Neural crest cell (in vitro differentiated cells): ENCODE measurements at regions not wholly inside any gene's neighbourhood (a gene's known extent, or its start where the extent isn't known, plus 50 kb on each side); places are given as distances from the start of the nearest gene placed in this dataset.

Experiments
- DNase-seq: peaks from one replicate; pipeline ENCODE4 v3.0.0; 2021; ENCODE audit warnings: low read depth, mixed read lengths, low spot score
- H3K27ac Mint-ChIP-seq: one replicate; pipeline ENCODE4 v1.8.0; 2021; ENCODE audit warnings: mild to moderate bottlenecking, mixed read lengths; ENCODE audit not compliant: unreplicated experiment
- H3K27me3 Mint-ChIP-seq: 2 replicates; pipeline ENCODE4 v1.8.0; 2021; ENCODE audit warnings: low read depth, mild to moderate bottlenecking, mixed read lengths
- H3K36me3 Mint-ChIP-seq: 2 replicates; pipeline ENCODE4 v1.8.0; 2021; ENCODE audit warnings: low read depth, mild to moderate bottlenecking, mixed read lengths
- H3K4me1 Mint-ChIP-seq: 2 replicates; pipeline ENCODE4 v1.8.0; 2021; ENCODE audit warnings: mixed read lengths
- H3K4me3 Mint-ChIP-seq: one replicate; pipeline ENCODE4 v1.8.0; 2021; ENCODE audit warnings: mild to moderate bottlenecking, mixed read lengths
- H3K9me3 Mint-ChIP-seq: 2 replicates; pipeline ENCODE4 v1.8.0; 2021; ENCODE audit warnings: mixed read lengths
- TF ChIP-seq, protein P1 (sequence below): fragments of 200-600 bp; sonication (generic); conservative IDR thresholded peaks from 2 replicates; pipeline ENCODE4 v1.5.0; 2021; ENCODE audit warnings: antibody characterized with exemption, mild to moderate bottlenecking

DNA sequence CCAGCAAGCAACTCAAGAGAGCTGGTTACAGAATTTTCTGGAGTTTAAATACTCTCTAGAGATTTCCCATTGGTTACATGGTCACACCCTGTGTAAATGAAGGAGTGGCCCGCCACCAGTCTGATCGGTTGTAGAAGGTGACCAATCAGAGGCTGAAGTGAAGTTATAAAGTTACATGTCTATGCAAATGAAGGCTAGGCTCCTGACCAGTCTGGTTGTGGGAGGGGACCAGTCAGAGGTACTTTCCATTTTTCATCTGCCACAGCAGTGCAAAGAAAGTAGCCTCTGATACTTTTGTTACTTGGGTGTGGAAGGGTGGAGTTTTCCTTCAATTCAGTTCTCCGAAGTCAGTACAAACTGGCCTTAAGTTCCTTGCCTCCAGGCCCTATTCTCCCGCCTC lies 273.7 kb downstream of the BARHL2 start:
- Mint-ChIP-seq H3K27ac (no peak overlapping the region), H3K27me3 (no peaks in the 10 kb centered on the region), H3K9me3 (no peaks in the 10 kb centered on the region), H3K4me3 (no peak overlapping the region), H3K36me3 (no peaks in the 10 kb centered on the region), H3K4me1 (no peaks in the 10 kb centered on the region)
- TF ChIP-seq, protein P1, sequence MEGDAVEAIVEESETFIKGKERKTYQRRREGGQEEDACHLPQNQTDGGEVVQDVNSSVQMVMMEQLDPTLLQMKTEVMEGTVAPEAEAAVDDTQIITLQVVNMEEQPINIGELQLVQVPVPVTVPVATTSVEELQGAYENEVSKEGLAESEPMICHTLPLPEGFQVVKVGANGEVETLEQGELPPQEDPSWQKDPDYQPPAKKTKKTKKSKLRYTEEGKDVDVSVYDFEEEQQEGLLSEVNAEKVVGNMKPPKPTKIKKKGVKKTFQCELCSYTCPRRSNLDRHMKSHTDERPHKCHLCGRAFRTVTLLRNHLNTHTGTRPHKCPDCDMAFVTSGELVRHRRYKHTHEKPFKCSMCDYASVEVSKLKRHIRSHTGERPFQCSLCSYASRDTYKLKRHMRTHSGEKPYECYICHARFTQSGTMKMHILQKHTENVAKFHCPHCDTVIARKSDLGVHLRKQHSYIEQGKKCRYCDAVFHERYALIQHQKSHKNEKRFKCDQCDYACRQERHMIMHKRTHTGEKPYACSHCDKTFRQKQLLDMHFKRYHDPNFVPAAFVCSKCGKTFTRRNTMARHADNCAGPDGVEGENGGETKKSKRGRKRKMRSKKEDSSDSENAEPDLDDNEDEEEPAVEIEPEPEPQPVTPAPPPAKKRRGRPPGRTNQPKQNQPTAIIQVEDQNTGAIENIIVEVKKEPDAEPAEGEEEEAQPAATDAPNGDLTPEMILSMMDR: no peak
- no peak for DNase-seq

DNA sequence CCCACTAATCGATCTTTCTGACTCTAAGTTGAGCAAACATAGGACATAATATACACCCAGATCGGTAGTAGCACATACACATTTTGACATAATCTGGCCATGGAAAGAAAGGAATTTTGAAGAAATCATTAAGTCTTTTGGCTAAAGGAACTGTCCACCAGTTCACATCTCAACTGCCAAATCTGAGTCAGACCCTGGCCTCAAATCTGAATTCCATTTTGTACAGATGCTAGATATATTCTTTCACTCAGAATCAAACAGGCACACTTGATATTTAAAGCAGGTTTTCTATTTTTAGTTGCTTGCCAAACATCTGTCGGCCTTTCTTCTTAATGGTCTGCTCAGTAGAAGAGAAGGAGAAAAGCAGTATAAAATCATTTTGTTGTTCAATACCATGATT lies 281.8 kb downstream of the BARHL2 start:
- no peak overlapping the region for H3K27ac Mint-ChIP-seq
- no peaks in the 10 kb centered on the region for H3K36me3 Mint-ChIP-seq
- H3K4me1 Mint-ChIP-seq: no peaks in the 10 kb centered on the region
- DNase-seq: no peak
- no peaks in the 10 kb centered on the region for H3K9me3 Mint-ChIP-seq
- TF ChIP-seq, protein P1: no peak
- H3K27me3 Mint-ChIP-seq: no peaks in the 10 kb centered on the region
- no peak overlapping the region for H3K4me3 Mint-ChIP-seq

DNA sequence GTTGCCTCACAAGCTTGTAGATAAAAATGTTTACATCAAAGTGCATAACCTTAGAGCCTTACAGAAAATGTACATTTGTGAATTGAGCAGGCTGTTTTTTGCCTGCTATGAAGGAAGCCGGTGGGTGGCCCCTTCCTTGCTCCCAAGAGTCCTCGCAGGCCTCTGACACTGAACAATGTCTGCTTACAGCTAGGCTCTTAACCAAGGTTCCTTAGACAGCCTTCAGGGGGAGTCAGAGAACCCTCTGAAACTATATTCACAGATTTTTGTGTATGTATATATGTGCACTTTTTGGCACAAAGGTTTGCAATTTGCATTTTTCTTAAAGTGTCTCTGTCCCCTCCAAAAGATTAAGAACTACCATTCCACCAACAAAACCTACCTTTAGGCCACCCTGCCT lies 282.6 kb downstream of the BARHL2 start:
- no peak for DNase-seq
- Mint-ChIP-seq H3K4me1 (no peaks in the 10 kb centered on the region), H3K27ac (no peak overlapping the region), H3K4me3 (no peak overlapping the region), H3K36me3 (peaks cover 1% of the 10 kb centered on the region), H3K9me3 (peaks cover 2% of the 10 kb centered on the region), H3K27me3 (no peaks in the 10 kb centered on the region)
- TF ChIP-seq, protein P1: peak; percentile 34

DNA sequence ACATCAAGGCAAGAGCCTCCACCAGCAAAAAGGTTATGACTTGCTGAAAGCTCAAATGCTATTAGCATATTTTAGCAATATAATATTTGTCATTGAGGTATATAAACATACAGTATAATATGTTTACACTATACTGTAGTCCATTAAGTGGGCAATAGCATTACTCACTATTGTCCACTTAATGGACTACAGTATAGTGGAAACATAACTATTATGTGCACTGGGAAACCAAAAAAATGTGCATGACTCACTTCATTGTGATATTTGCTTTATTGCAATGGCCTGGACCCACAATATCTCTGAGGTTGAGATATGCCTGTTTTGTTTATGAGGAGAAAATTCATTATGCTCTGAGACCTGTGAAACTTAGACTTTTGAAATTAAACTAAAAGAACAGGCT lies 300.0 kb downstream of the BARHL2 start:
- peaks cover 15% of the 10 kb centered on the region for H3K9me3 Mint-ChIP-seq
- no peak overlapping the region for H3K4me3 Mint-ChIP-seq
- H3K27ac Mint-ChIP-seq: no peak overlapping the region

DNA sequence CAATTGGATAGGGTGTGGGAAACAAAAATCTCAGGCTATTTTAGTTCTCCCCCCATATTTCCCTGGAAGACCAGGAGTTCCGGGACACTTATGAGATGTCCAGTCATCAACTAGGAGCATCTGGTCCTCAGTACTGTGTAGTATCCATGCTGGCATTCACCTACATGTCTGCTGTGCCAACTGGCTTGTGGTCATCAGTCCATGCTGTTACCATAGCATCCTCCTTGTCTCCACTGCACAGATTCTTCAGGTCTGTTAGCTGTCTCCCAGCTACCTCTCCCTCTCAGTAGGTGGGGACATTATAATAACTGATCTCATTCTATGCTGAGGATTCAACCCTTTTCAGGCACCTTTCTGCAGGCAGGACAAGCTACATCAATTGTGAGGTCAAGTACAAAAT lies 302.9 kb downstream of the BARHL2 start:
- DNase-seq: no peak
- Mint-ChIP-seq H3K9me3 (peaks cover 19% of the 10 kb centered on the region), H3K27me3 (no peaks in the 10 kb centered on the region), H3K27ac (no peak overlapping the region), H3K4me3 (no peak overlapping the region), H3K36me3 (no peaks in the 10 kb centered on the region), H3K4me1 (no peaks in the 10 kb centered on the region)
- TF ChIP-seq, protein P1: no peak

More for the DNA sequence above, 300.0 kb downstream of the BARHL2 start:
- no peak for DNase-seq
- H3K27me3 Mint-ChIP-seq: no peaks in the 10 kb centered on the region
- H3K36me3 Mint-ChIP-seq: no peaks in the 10 kb centered on the region
- no peaks in the 10 kb centered on the region for H3K4me1 Mint-ChIP-seq
- TF ChIP-seq, protein P1: no peak

DNA sequence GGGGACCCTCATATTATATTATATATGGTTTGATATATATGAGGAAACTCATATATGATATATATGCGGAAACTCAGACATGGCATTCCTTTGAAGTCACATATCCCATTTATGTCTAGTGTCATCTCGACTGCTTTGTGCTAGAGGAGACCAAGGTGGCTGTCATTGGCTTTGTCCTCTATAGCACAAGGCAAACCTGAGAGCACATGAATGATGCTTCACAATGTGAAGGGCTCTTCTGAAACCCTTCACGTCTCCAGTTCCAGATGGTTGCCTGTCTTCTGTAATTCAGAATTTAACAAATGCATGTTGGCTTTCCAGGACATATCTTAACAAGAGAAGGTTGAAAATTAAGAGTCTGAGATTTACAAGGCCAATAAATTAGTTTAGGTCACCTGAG lies 303.6 kb downstream of the BARHL2 start:
- H3K9me3 Mint-ChIP-seq: peaks cover 19% of the 10 kb centered on the region
- no peak for DNase-seq
- H3K4me1 Mint-ChIP-seq: no peaks in the 10 kb centered on the region
- no peaks in the 10 kb centered on the region for H3K27me3 Mint-ChIP-seq
- H3K27ac Mint-ChIP-seq: no peak overlapping the region
- TF ChIP-seq, protein P1: no peak
- H3K36me3 Mint-ChIP-seq: no peaks in the 10 kb centered on the region
- H3K4me3 Mint-ChIP-seq: no peak overlapping the region
